ENCODE measurements at regions not wholly inside any gene's neighbourhood (a gene's known extent, or its start where the extent isn't known, plus 50 kb on each side); places are given as distances from the start of the nearest gene placed in this dataset.

DNA sequence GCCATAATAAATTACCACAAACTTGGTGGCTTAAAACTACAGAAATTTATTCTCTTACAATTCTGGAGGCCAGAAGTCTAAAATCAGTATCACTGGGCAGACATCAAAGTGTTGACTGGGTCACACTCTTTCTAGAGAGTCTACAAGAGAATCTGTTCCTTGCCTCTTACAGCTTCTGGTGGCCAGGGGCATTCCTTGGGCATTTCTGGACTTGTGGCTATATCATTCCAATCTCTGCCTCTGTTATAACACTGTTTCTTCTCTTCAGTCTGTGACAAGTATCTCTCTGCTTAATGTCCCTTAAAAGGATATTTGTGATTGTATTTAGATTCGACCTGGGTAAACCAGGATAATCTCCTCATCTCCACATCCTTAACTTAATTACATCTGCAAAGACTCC lies 207.3 kb upstream of the DCAF8L1 start:
- Mint-ChIP-seq H3K27ac (no peak overlapping the region), H3K4me3 (no peak overlapping the region), H3K4me1 (no peaks in the 10 kb centered on the region), H3K27me3 (no peaks in the 10 kb centered on the region), H3K36me3 (ENCODE audit: low read depth) (no peaks in the 10 kb centered on the region), H3K9me3 (peaks cover 2% of the 10 kb centered on the region)
- DNase-seq (no peak), ATAC-seq (ENCODE audit: low read depth) (no peak)
- POLR2A ChIA-PET = no interaction called here
- intact Hi-C loops (cut with micrococcal nuclease) = no loop called here
- TF ChIP-seq, protein P1, sequence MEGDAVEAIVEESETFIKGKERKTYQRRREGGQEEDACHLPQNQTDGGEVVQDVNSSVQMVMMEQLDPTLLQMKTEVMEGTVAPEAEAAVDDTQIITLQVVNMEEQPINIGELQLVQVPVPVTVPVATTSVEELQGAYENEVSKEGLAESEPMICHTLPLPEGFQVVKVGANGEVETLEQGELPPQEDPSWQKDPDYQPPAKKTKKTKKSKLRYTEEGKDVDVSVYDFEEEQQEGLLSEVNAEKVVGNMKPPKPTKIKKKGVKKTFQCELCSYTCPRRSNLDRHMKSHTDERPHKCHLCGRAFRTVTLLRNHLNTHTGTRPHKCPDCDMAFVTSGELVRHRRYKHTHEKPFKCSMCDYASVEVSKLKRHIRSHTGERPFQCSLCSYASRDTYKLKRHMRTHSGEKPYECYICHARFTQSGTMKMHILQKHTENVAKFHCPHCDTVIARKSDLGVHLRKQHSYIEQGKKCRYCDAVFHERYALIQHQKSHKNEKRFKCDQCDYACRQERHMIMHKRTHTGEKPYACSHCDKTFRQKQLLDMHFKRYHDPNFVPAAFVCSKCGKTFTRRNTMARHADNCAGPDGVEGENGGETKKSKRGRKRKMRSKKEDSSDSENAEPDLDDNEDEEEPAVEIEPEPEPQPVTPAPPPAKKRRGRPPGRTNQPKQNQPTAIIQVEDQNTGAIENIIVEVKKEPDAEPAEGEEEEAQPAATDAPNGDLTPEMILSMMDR (IDR thresholded peaks at IDR 0.05) = no peak
- CTCF ChIA-PET = no interaction called here

DNA sequence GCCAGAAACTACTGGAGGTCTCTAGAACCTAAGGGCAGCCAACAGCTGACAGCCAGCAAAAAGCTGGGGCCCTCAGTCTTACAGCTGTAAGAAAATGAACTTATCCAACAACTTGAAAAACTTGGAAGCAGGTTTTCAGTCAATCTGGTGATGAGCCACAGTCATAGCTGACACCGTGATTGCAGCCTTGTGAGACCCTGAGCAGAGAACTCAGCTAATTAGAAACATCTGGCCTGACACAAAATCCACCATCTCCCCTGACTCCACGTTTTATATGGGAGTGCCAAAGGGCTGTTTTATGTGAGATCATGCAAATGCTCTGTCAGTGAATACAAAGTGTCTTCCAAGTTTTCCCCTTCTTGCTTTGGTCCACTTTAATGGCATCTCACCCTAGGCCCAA lies 198.8 kb upstream of the DCAF8L1 start:
- intact Hi-C loops (cut with micrococcal nuclease) = no loop called here
- no peak overlapping the region for H3K4me3 Mint-ChIP-seq
- ATAC-seq (ENCODE audit: low read depth) = no peak
- H3K27me3 Mint-ChIP-seq = no peaks in the 10 kb centered on the region
- no peaks in the 10 kb centered on the region for H3K9me3 Mint-ChIP-seq
- POLR2A ChIA-PET = no interaction called here
- no peaks in the 10 kb centered on the region for H3K36me3 Mint-ChIP-seq (ENCODE audit: low read depth)
- H3K4me1 Mint-ChIP-seq = no peaks in the 10 kb centered on the region
- CTCF ChIA-PET = no interaction called here
- TF ChIP-seq, protein P1 (IDR thresholded peaks at IDR 0.05) = no peak
- H3K27ac Mint-ChIP-seq = no peak overlapping the region
- DNase-seq = no peak

DNA sequence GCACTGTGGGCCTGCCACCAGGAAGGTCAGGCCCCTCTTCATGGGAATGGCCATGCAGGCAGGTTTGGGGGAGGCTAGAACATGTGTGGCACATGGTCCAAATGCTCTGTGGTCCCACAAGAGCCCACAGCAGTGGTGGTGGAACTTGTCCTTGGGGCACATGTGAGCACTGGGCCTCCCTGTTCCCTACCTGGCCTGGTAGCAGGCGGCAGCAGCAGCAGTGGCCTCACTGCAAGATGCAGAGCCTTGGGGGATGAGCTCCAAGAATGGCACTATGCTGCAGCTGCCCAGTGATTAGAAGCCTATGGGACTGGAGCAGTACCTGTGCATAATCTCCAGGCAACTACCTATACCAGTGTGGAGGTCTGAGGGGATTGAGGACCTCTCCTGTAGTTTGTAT lies 197.0 kb upstream of the DCAF8L1 start:
- DNase-seq (no peak), ATAC-seq (ENCODE audit: low read depth) (no peak)
- Mint-ChIP-seq H3K4me1 (no peaks in the 10 kb centered on the region), H3K9me3 (peaks cover 3% of the 10 kb centered on the region), H3K36me3 (ENCODE audit: low read depth) (no peaks in the 10 kb centered on the region), H3K27me3 (no peaks in the 10 kb centered on the region), H3K4me3 (no peak overlapping the region), H3K27ac (no peak overlapping the region)
- ChIA-PET CTCF (no interaction called here), POLR2A (no interaction called here)
- TF ChIP-seq, protein P1 (IDR thresholded peaks at IDR 0.05) = no peak
- intact Hi-C loops (cut with micrococcal nuclease) = no loop called here

DNA sequence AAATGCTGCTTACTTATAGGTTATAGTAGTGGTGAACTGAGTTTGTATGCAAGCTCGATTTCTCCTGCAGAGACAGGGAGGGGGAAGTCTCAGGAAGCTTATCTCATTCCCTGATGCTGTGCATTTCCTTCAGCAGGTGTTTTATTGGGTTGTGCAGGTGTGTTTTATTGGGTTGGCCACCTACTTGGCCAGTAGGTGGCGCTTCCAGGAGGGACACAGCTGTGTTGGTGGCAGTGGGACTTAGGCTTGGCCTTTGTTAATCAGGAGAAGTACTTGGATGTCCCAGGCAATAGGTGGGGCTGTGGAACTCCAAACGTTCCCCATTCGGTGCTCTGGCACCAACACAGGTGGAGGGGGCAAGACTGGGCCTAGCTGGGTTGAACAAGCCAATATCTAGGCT lies 196.0 kb upstream of the DCAF8L1 start:
- ChIA-PET CTCF (no interaction called here), POLR2A (no interaction called here)
- intact Hi-C loops (cut with micrococcal nuclease) = no loop called here
- Mint-ChIP-seq H3K27ac (no peak overlapping the region), H3K9me3 (peaks cover 3% of the 10 kb centered on the region), H3K4me1 (no peaks in the 10 kb centered on the region), H3K36me3 (ENCODE audit: low read depth) (no peaks in the 10 kb centered on the region), H3K4me3 (no peak overlapping the region), H3K27me3 (no peaks in the 10 kb centered on the region)
- ATAC-seq (ENCODE audit: low read depth) (no peak), DNase-seq (no peak)
- TF ChIP-seq, protein P1 (IDR thresholded peaks at IDR 0.05) = no peak

DNA sequence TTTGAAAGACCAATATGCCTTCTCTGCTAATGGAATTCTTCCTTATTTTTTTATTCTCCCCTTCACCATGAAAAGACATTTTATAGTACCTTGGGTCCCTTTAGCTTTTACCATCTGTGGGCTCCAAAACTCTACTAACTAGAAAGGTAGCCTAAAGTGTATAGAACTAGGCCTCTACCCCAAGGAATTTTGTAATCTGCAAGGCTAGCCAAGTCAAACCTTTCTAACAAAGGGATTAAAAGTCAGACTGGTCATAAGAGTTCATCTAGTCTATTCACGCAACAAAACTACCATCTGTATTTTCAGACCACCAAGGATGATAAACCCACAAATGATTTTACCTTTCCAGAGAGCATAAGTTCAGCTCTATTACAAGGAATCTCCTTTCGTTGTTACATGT lies 189.5 kb upstream of the DCAF8L1 start:
- TF ChIP-seq, protein P1 (IDR thresholded peaks at IDR 0.05) = no peak
- no peak for ATAC-seq (ENCODE audit: low read depth)
- no peak for DNase-seq
- Mint-ChIP-seq H3K27me3 (no peaks in the 10 kb centered on the region), H3K4me1 (no peaks in the 10 kb centered on the region), H3K27ac (no peak overlapping the region), H3K4me3 (no peak overlapping the region), H3K36me3 (ENCODE audit: low read depth) (no peaks in the 10 kb centered on the region), H3K9me3 (peaks cover 3% of the 10 kb centered on the region)
- intact Hi-C loops (cut with micrococcal nuclease) = no loop called here
- ChIA-PET POLR2A (no interaction called here), CTCF (no interaction called here)

Data from activated B cell treated with CpG ODN at 0.5 μM for 24 hours (primary cell).